Breast epithelium (tissue), 4 donors: ENCODE measurements at regions not wholly inside any gene's neighbourhood (a gene's known extent, or its start where the extent isn't known, plus 50 kb on each side); places are given as distances from the start of the nearest gene placed in this dataset.

Experiments used
- DNase-seq, 2 donors: peaks; one replicate each; pipeline ENCODE4 v3.0.0-alpha.2; 2019; ENCODE audit warnings: low spot score in 2 of 2
- H3K27ac ChIP-seq, 2 donors: fragments of 200-600 bp; sonication (generic) in 1 of 2; one replicate each; pipeline ENCODE4 v1.5.1; 2016 to 2019; ENCODE audit warnings: mild to moderate bottlenecking in 1 of 2
- H3K27me3 ChIP-seq, 2 donors: fragments of 200-600 bp; sonication (generic) in 1 of 2; one replicate each; pipeline versions ENCODE4 v1.5.1 to v1.6.0; 2017 to 2019; ENCODE audit warnings: control low read depth in 1 of 2, mild to moderate bottlenecking in 1 of 2
- H3K36me3 ChIP-seq: fragments of 200-600 bp; one replicate; pipeline ENCODE4 v1.5.1; 2019
- H3K4me1 ChIP-seq, 2 donors: fragments of 200-600 bp; sonication (generic); one replicate each; pipeline ENCODE4 v1.5.1; 2016 to 2019; ENCODE audit warnings: control low read depth in 1 of 2
- H3K4me3 ChIP-seq, 3 donors: fragments of 200-600 bp; sonication (generic); 1 replicate in 2 of 3; 2 replicates in 1 of 3; pipeline ENCODE4 v1.5.1; 2016 to 2019; ENCODE audit warnings: mild to moderate bottlenecking in 3 of 3, moderate library complexity in 2 of 3
- H3K9me3 ChIP-seq, 2 donors: fragments of 200-600 bp; sonication (generic) in 1 of 2; one replicate each; pipeline ENCODE4 v1.5.1; 2016 to 2019; ENCODE audit warnings: control low read depth in 1 of 2
- POLR2A ChIP-seq: fragments of 450-650 bp; IDR thresholded peaks from one replicate; pipeline ENCODE4 v1.6.1; 2016; ENCODE audit warnings: antibody characterized with exemption, mild to moderate bottlenecking, moderate library complexity
- POLR2AphosphoS5 ChIP-seq, 3 donors: sonication (generic); formaldehyde crosslinking; IDR thresholded peaks; one replicate each; pipeline ENCODE4 v1.6.1; 2017; ENCODE audit warnings: antibody characterized with exemption in 3 of 3
- intact Hi-C: fragments of 100-400 bp; cut with DNase I; formaldehyde crosslinking; loops from one replicate; pipeline ENCODE4 v1.15.1; 2023; ENCODE audit warnings: low total_unique reads
- TF ChIP-seq, protein P1 (sequence below), 3 donors: fragments of 450-650 bp; IDR thresholded peaks; one replicate each; pipeline ENCODE4 v1.5.1; 2016 to 2017; ENCODE audit warnings: antibody characterized with exemption in 3 of 3, mild to moderate bottlenecking in 3 of 3, moderate library complexity in 3 of 3

DNA sequence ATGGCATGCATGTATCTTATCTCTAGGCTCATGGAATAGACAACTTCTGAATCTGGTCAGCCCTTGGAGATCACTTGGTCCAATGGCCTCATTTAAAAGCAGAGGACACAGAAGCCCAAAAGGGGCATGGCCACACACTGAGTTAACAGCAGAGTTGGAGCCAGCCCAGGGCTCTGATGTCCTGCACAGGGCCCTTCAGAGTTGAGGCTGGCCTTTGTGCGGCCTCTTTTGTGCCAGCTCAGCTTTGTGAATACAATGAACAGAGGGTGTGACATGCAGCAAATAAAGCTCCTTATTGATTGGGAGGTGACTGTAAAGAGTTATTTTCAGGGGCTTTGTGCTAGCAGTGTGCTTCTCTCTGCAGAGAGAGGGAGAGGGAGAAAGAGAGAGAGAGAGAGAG lies 150.1 kb upstream of the STK32A start:
- Histone ChIP-seq H3K4me1 (no peaks in the 10 kb centered on the region), H3K27me3 (no peaks in the 10 kb centered on the region), H3K4me3 (no peak overlapping the region), H3K36me3 (no peaks in the 10 kb centered on the region), H3K27ac (no peak overlapping the region), H3K9me3 (no peaks in the 10 kb centered on the region)
- intact Hi-C loops = no loop called here
- TF ChIP-seq, protein P1, sequence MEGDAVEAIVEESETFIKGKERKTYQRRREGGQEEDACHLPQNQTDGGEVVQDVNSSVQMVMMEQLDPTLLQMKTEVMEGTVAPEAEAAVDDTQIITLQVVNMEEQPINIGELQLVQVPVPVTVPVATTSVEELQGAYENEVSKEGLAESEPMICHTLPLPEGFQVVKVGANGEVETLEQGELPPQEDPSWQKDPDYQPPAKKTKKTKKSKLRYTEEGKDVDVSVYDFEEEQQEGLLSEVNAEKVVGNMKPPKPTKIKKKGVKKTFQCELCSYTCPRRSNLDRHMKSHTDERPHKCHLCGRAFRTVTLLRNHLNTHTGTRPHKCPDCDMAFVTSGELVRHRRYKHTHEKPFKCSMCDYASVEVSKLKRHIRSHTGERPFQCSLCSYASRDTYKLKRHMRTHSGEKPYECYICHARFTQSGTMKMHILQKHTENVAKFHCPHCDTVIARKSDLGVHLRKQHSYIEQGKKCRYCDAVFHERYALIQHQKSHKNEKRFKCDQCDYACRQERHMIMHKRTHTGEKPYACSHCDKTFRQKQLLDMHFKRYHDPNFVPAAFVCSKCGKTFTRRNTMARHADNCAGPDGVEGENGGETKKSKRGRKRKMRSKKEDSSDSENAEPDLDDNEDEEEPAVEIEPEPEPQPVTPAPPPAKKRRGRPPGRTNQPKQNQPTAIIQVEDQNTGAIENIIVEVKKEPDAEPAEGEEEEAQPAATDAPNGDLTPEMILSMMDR (IDR thresholded peaks at IDR 0.05) = no peak
- TF ChIP-seq POLR2A (no peak), POLR2AphosphoS5 (IDR thresholded peaks at IDR 0.05) (no peak)
- DNase-seq = no peak

- Histone ChIP-seq H3K9me3 (no peaks in the 10 kb centered on the region), H3K27ac (no peak overlapping the region), H3K4me1 (no peaks in the 10 kb centered on the region), H3K36me3 (no peaks in the 10 kb centered on the region), H3K27me3 (no peaks in the 10 kb centered on the region), H3K4me3 (no peak overlapping the region)
- intact Hi-C loops = no loop called here
- no peak for DNase-seq
- TF ChIP-seq, protein P1 (IDR thresholded peaks at IDR 0.05) = no peak
Observed at GRCh38 chr5:147085409-147085808, 149.4 kb upstream of the STK32A start.

GRCh38 chr5:147092044-147092443 lies 142.8 kb upstream of the STK32A start:
- Histone ChIP-seq H3K27ac (no peak overlapping the region), H3K27me3 (no peaks in the 10 kb centered on the region), H3K36me3 (no peaks in the 10 kb centered on the region), H3K9me3 (no peaks in the 10 kb centered on the region), H3K4me1 (no peaks in the 10 kb centered on the region), H3K4me3 (no peak overlapping the region)
- TF ChIP-seq, protein P1 (IDR thresholded peaks at IDR 0.05) = no peak
- TF ChIP-seq POLR2AphosphoS5 (IDR thresholded peaks at IDR 0.05) = no peak
- no peak for TF ChIP-seq POLR2A
- intact Hi-C loops = no loop called here
- no peak for DNase-seq

DNA sequence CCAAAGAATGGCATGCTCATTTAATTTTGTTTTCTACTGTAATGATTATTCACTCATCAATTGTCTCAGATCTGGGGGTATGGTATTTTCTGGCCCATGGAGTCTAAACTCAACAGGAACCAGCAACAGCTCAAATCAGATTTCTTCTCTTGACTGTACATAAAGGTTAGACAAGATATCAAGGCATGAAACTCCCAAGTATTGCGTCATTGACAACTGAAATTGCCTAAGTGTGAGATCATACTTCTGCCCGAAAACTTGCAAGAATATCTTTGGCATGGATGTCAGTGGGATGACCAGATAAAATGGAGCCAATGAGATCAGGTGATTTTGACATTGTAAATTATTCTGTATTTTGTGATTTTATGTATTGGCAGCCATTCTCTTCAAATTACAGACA lies 141.7 kb upstream of the STK32A start:
- no peaks in the 10 kb centered on the region for H3K9me3 ChIP-seq
- no peak overlapping the region for H3K27ac ChIP-seq
- intact Hi-C loops = no loop called here
- no peak for DNase-seq
- H3K27me3 ChIP-seq = no peaks in the 10 kb centered on the region
- no peaks in the 10 kb centered on the region for H3K36me3 ChIP-seq
- no peak overlapping the region for H3K4me3 ChIP-seq
- no peaks in the 10 kb centered on the region for H3K4me1 ChIP-seq
- TF ChIP-seq, protein P1 (IDR thresholded peaks at IDR 0.05) = no peak
- TF ChIP-seq POLR2A (no peak), POLR2AphosphoS5 (IDR thresholded peaks at IDR 0.05) (no peak)

DNA sequence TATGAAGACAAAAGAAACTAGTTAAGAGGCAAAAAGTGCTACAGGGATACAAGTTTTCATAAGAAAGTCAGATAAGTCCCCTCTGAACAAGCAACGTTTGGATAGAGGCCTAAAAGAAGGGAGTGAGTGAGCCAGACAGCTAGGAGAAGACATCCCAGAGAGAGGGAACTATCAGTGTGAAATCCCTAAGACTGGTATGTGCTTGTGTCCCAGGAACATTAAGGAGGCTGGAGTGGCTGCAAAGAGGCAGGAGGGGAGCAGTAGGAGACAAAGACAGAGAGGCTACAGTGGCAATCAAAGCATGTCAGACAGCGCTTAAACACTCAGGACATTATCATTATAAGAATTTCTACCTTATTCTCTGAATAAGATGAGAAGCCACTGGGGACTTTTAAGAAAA lies 139.1 kb upstream of the STK32A start:
- intact Hi-C loops = no loop called here
- peaks cover 0 to 8% of the 10 kb centered on the region in 2 donors for H3K4me1 ChIP-seq
- H3K27ac ChIP-seq = no peak overlapping the region
- no peak overlapping the region for H3K4me3 ChIP-seq
- no peaks in the 10 kb centered on the region for H3K9me3 ChIP-seq
- no peaks in the 10 kb centered on the region for H3K27me3 ChIP-seq
- TF ChIP-seq, protein P1 (IDR thresholded peaks at IDR 0.05) = no peak
- TF ChIP-seq POLR2AphosphoS5 (IDR thresholded peaks at IDR 0.05) (no peak), POLR2A (no peak)
- DNase-seq = no peak
- no peaks in the 10 kb centered on the region for H3K36me3 ChIP-seq
